ENCODE measurements at regions not wholly inside any gene's neighbourhood (a gene's known extent, or its start where the extent isn't known, plus 50 kb on each side); places are given as distances from the start of the nearest gene placed in this dataset.

DNA sequence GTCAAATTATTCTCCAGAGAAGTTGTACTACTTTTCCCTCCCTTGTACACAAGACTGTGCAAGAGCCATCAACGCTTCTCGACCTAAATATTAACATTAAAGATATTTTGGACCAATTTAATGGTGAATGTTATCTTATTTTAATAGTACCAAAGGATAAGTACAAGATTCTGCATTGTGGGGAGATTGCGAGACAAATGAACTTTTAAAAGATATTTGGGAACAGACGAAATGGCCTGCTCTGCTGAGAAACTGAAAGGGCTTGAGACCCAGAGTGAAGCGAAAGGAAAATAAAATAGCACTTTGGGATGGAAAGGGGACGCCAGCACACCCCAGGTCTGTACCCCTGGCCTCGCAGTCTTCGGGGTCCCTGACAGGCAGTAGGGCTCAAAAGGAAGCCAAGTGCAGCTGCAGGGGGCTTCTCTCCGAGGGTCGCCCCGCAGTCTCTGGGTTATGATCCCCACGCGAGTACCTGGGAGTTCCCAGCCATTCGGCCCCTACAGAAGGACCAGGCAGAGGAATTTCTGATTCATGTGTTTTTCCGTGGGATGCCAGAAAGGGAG, 97.6 kb upstream of the VGLL3 start:
- TF ChIP-seq CTCF (IDR thresholded peaks at IDR 0.05; ENCODE audit: borderline replicate concordance, insufficient read depth, low read depth, low read length): no peak
- H3K4me3 ChIP-seq (ENCODE audit: low read depth, low read length): no peak overlapping the region

DNA sequence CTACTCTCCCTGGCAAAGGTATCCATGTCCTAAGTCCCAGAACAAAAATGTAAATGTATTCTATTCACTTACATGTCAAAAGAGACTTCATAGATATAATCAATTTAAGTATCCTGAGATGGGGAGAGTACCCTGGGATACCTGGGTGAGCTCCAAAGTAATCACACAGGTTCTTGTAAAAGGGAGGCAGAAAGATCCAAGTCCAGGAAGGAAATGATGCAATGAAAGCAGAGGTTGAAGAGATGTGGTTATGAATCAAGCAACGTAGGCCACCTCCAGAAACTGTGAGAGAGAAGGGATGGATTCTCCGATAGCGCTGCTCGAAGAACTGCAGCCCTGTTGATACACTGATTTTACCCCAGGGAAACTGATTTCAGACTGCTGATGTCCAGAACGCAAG, 93.9 kb upstream of the VGLL3 start:
- H3K4me3 ChIP-seq (ENCODE audit: low read depth, low read length): no peak overlapping the region
- no peak for TF ChIP-seq CTCF (IDR thresholded peaks at IDR 0.05; ENCODE audit: borderline replicate concordance, insufficient read depth, low read depth, low read length)

DNA sequence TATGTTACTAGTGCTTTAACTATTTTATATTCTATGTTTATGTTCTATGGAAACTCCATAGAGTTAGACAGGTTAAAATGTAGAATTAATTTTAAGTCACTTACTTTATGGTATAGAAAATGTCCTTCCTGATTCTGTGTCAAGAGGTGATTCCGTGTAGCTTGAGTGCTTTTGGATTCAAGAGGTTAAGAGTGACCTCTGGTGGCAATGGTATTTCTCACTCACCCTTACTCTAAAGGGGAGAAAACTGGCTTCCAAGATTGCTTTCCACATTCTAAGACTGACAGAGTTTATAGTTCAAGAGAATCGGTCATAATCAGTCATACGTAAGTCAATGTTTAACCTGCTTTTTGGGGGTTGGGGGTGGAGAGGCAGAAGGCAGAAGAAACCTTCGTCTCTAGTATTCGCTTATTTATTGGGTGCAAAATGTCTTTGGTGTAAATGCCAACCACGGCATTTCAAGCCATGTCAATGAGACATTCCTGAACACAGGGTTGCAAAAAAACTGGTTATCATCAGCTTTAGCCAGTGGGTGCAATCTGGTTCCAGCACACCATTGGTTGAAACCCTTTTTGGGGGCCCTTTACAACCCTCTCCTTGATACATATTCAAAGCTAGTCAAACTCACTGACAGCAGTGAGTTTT, 92.0 kb upstream of the VGLL3 start:
- H3K4me3 ChIP-seq (ENCODE audit: low read depth, low read length): no peak overlapping the region
- peak; percentile 37; the same call in 1 of the 2 replicates for TF ChIP-seq CTCF (IDR thresholded peaks at IDR 0.05; ENCODE audit: borderline replicate concordance, insufficient read depth, low read depth, low read length)

DNA sequence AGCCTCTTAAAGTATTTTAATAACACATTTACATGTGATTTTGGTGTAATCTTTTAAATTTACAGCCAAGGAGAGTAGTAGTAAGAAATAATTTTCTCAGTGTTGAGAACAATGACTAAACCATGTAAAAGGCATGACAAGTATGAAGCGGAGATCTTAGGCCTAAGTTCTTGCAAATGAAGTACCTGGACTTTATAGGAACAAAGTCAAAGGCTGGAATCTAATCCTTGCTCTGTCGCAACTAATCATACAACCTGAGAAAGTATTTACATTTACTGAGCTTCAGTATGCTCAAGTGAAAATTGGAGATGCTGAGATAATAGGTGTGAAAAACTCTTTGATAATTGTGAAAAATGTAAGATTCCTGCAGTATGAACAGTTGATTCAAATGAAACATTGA, 86.4 kb upstream of the VGLL3 start:
- no peak for TF ChIP-seq CTCF (IDR thresholded peaks at IDR 0.05; ENCODE audit: borderline replicate concordance, insufficient read depth, low read depth, low read length)
- no peak overlapping the region for H3K4me3 ChIP-seq (ENCODE audit: low read depth, low read length)

- no peak for TF ChIP-seq CTCF (IDR thresholded peaks at IDR 0.05; ENCODE audit: borderline replicate concordance, insufficient read depth, low read depth, low read length)
- H3K4me3 ChIP-seq (ENCODE audit: low read depth, low read length): no peak overlapping the region
These were observed 86.0 kb upstream of the VGLL3 start for GRCh38 chr3:87076946-87077345.

DNA sequence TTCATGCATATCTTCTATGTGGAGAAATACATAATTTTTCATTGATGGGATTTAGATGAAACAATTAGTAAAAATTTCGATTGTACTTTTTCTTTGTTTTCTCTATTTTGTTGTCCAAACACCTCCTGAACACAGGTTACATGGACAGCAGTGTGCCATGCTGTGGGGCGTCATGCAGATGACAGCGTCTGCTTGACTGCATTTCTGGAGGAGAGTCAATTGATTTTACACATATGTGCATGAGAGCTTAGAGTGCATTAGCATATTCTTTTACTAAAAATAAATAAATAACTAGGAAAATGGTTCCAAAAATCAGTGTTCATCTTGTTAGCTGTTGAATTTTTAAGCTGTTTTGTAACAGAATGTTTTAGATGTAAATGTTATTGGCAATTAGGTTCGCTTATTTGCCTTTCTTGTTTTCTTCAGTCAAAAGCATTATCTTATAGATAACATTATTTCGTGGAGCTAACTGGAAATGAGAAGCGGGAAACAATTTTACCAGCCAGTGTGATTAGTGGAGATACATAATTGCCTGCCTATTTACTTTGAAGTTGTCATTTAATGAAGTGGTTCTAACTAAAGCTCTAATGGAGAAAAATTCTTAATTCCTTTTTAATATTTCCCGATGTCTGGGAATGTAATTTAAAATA, 82.7 kb upstream of the VGLL3 start:
- TF ChIP-seq CTCF (IDR thresholded peaks at IDR 0.05; ENCODE audit: borderline replicate concordance, insufficient read depth, low read depth, low read length): no peak

DNA sequence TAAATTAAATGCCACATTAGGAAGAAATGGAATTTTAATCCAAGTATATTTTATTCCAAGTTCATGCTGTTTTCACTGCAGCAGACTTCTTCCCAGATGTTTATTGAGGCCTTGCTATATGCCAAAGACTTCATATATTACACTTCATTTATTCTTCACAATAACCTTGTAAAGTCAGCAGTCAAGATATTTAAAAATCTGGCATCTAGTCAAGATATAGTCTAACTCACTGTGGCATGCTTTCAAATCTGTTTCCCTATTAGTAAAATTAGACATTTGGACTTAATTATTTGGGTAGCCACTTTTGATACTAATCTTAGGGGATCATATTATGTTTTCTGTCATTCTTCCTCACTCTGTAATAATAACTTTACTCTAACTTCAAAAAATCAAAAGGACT, 81.5 kb upstream of the VGLL3 start:
- no peak for TF ChIP-seq CTCF (IDR thresholded peaks at IDR 0.05; ENCODE audit: borderline replicate concordance, insufficient read depth, low read depth, low read length)
- H3K4me3 ChIP-seq (ENCODE audit: low read depth, low read length): no peak overlapping the region

More for the DNA sequence above, 82.7 kb upstream of the VGLL3 start:
- no peak overlapping the region for H3K4me3 ChIP-seq (ENCODE audit: low read depth, low read length)
